ENCODE measurements at regions not wholly inside any gene's neighbourhood (a gene's known extent, or its start where the extent isn't known, plus 50 kb on each side); places are given as distances from the start of the nearest gene placed in this dataset.

DNA sequence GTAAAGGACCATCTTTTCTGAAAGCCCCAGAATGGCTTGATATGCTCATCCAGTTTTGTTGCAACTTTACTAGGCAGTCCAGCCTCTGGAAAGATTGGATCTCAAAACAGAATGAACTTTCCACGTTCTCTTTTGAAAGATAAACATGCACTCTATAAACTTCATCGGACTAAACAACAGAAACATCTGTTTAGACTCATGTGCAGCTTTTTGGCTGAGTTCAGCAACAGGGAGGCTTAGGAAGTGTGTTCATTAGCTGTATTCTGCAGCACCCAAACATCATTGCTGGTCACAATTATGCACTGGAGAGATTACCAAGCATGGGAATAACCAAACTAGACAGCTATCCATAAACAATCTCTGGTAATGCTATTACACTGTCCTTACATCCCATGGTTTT, 180.5 kb downstream of the TENT5A start:
- H3K27me3 ChIP-seq, result no peaks in the 10 kb centered on the region
- H3K36me3 ChIP-seq, result no peaks in the 10 kb centered on the region
- H3K9me3 ChIP-seq, result no peaks in the 10 kb centered on the region
- H3K4me3 ChIP-seq, result no peak overlapping the region
- 31% methylated on average over 2 of the region's 2 CpGs for WGBS
- H3K4me1 ChIP-seq, result peaks cover 0 to 3% (median 0%) of the 10 kb centered on the region in 4 donors
- no peak for TF ChIP-seq POLR2AphosphoS5 (IDR thresholded peaks at IDR 0.05)
- no peak for TF ChIP-seq CTCF (IDR thresholded peaks at IDR 0.05)
- no peak for TF ChIP-seq POLR2A (IDR thresholded peaks at IDR 0.05; ENCODE audit: low read depth)
- TF ChIP-seq EP300 (IDR thresholded peaks at IDR 0.05), result no peak
- DNase-seq (ENCODE audit: extremely low spot score), result no peak
- intact Hi-C loops (cut with DNase I), result no loop called here
- no peak overlapping the region for H3K27ac ChIP-seq (replicated peaks in 1 of 4)

DNA sequence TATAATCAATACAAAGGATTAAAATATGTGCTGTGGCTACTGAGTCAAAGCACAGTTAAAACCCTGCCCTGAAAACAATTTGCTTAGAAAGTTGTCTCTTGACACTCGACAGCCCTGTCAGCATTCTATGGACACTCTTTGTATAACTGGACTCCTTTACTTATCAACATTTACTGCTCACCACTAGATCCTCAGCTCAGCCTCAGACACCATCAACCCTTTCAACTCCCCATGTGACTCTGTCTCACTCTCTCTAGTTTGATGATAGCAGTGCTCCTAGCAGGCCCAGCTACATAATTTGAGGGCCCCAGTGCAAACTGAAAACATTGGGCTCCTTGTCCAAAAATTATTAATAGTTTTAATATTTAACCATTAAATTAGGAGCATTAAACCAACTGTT, 181.8 kb downstream of the TENT5A start:
- DNase-seq (ENCODE audit: extremely low spot score), result no peak
- Histone ChIP-seq H3K9me3 (no peaks in the 10 kb centered on the region), H3K4me3 (no peak overlapping the region), H3K36me3 (no peaks in the 10 kb centered on the region), H3K4me1 (peaks cover 0 to 3% (median 0%) of the 10 kb centered on the region in 4 donors), H3K27ac (replicated peaks in 1 of 4) (no peak overlapping the region), H3K27me3 (no peaks in the 10 kb centered on the region)
- intact Hi-C loops (cut with DNase I), result no loop called here
- 94% methylated on average over 1 of the region's 1 CpG for WGBS
- TF ChIP-seq EP300 (IDR thresholded peaks at IDR 0.05), result no peak
- TF ChIP-seq CTCF (IDR thresholded peaks at IDR 0.05), result no peak
- TF ChIP-seq POLR2AphosphoS5 (IDR thresholded peaks at IDR 0.05), result no peak
- no peak for TF ChIP-seq POLR2A (IDR thresholded peaks at IDR 0.05; ENCODE audit: low read depth)

GRCh38 chr6:81568973-81569372, 183.5 kb downstream of the TENT5A start:
- TF ChIP-seq CTCF (IDR thresholded peaks at IDR 0.05) (no peak), EP300 (IDR thresholded peaks at IDR 0.05) (no peak), POLR2AphosphoS5 (IDR thresholded peaks at IDR 0.05) (no peak), POLR2A (IDR thresholded peaks at IDR 0.05; ENCODE audit: low read depth) (no peak)
- no peak for DNase-seq (ENCODE audit: extremely low spot score)

DNA sequence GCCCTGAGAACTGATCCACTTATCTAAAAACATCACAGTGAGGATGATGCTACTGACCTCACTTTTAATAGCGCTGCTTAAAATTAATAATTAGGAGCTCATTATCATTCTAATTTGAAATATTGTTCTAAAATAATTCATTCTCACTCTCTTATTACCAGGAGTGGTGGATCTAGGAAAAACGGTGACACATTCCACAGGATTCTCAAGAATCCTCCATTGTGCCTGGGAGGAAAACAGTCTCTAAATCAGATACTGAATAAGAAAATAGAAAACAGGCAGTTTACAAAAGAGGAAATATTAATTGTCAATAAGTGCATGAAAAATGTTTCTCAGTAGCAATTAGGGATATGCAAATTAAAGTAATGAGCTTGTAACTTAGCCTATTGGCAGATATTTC, 187.4 kb downstream of the TENT5A start:
- H3K9me3 ChIP-seq, result no peaks in the 10 kb centered on the region
- H3K27me3 ChIP-seq, result no peaks in the 10 kb centered on the region
- H3K36me3 ChIP-seq, result no peaks in the 10 kb centered on the region
- peaks cover 5 to 12% (median 10%) of the 10 kb centered on the region in 4 donors for H3K4me1 ChIP-seq
- intact Hi-C loops (cut with DNase I), result no loop called here
- TF ChIP-seq POLR2AphosphoS5 (IDR thresholded peaks at IDR 0.05) (no peak), CTCF (IDR thresholded peaks at IDR 0.05) (no peak), POLR2A (IDR thresholded peaks at IDR 0.05; ENCODE audit: low read depth) (no peak), EP300 (IDR thresholded peaks at IDR 0.05) (no peak)
- no peak overlapping the region for H3K4me3 ChIP-seq
- H3K27ac ChIP-seq (replicated peaks in 1 of 4), result no peak overlapping the region
- 75% methylated on average over 2 of the region's 2 CpGs for WGBS
- DNase-seq (ENCODE audit: extremely low spot score), result no peak

More at GRCh38 chr6:81568973-81569372, 183.5 kb downstream of the TENT5A start:
- Histone ChIP-seq H3K4me1 (peaks cover 0 to 3% (median 0%) of the 10 kb centered on the region in 4 donors), H3K9me3 (no peaks in the 10 kb centered on the region), H3K27me3 (no peaks in the 10 kb centered on the region), H3K4me3 (no peak overlapping the region), H3K36me3 (no peaks in the 10 kb centered on the region), H3K27ac (replicated peaks in 1 of 4) (no peak overlapping the region)
- intact Hi-C loops (cut with DNase I), result no loop called here
- WGBS, result 90% methylated on average over 2 of the region's 2 CpGs

GRCh38 chr6:81564470-81565068, 187.9 kb downstream of the TENT5A start:
- no peak overlapping the region for H3K4me3 ChIP-seq
- intact Hi-C loops (cut with DNase I), result no loop called here
- H3K27ac ChIP-seq (replicated peaks in 1 of 4), result no peak overlapping the region
- WGBS, result 97% methylated on average over 2 of the region's 2 CpGs
- peaks cover 5 to 12% (median 10%) of the 10 kb centered on the region in 4 donors for H3K4me1 ChIP-seq
- no peaks in the 10 kb centered on the region for H3K27me3 ChIP-seq
- no peaks in the 10 kb centered on the region for H3K36me3 ChIP-seq
- H3K9me3 ChIP-seq, result no peaks in the 10 kb centered on the region
- DNase-seq (ENCODE audit: extremely low spot score), result no peak
- TF ChIP-seq POLR2AphosphoS5 (IDR thresholded peaks at IDR 0.05) (no peak), CTCF (IDR thresholded peaks at IDR 0.05) (no peak)

Measured in esophagus muscularis mucosa (tissue), 4 donors.